ENCODE measurements at regions not wholly inside any gene's neighbourhood (a gene's known extent, or its start where the extent isn't known, plus 50 kb on each side); places are given as distances from the start of the nearest gene placed in this dataset.

DNA sequence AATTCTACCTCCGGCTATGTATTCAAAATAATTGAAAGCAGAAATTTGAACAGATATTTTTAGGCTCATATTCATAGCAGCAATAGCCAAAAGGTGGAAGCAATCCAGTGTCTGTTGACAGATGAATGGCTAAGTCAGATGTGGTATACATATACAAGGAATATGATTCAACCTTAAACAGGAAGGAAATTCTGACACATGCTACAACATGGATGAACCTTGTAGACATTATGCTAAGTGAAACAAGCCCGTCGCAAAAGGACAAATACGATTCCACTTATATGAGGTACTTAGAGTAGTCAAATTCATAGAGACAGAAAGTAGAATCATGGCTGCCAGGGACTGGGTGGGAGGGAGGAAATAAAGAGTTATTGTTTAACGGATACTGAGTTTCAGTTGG, 331.6 kb downstream of the PCNX1 start:
- in situ Hi-C loops (cut with MboI; ENCODE audit: low pct_ligation_motif_present in 1 of 4, low pct_unique_long_range_greater_than_20kb in 1 of 4, low sequenced_read_pairs in 3 of 4): no loop called here
- intact Hi-C loops (cut with DNase I; ENCODE audit: low total_unique reads): no loop called here
- Histone ChIP-seq H3K9me3 (no peaks in the 10 kb centered on the region), H3K27ac (no peak overlapping the region), H3K4me1 (peaks cover 0 to 8% (median 2%) of the 10 kb centered on the region in 4 donors), H3K4me3 (no peak overlapping the region), H3K36me3 (no peaks in the 10 kb centered on the region), H3K27me3 (no peaks in the 10 kb centered on the region)
- DNase-seq: no peak
- WGBS, 2 donors (ENCODE audit: low coverage in 1 of 2): 75 to 91% methylated on average over 5 of the region's 5 CpGs
- TF ChIP-seq EP300 (IDR thresholded peaks at IDR 0.05; ENCODE audit: low read depth) (no peak), POLR2AphosphoS5 (IDR thresholded peaks at IDR 0.05) (no peak), POLR2A (IDR thresholded peaks at IDR 0.05) (no peak)
- TF ChIP-seq, protein P1, sequence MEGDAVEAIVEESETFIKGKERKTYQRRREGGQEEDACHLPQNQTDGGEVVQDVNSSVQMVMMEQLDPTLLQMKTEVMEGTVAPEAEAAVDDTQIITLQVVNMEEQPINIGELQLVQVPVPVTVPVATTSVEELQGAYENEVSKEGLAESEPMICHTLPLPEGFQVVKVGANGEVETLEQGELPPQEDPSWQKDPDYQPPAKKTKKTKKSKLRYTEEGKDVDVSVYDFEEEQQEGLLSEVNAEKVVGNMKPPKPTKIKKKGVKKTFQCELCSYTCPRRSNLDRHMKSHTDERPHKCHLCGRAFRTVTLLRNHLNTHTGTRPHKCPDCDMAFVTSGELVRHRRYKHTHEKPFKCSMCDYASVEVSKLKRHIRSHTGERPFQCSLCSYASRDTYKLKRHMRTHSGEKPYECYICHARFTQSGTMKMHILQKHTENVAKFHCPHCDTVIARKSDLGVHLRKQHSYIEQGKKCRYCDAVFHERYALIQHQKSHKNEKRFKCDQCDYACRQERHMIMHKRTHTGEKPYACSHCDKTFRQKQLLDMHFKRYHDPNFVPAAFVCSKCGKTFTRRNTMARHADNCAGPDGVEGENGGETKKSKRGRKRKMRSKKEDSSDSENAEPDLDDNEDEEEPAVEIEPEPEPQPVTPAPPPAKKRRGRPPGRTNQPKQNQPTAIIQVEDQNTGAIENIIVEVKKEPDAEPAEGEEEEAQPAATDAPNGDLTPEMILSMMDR (IDR thresholded peaks at IDR 0.05): no peak

DNA sequence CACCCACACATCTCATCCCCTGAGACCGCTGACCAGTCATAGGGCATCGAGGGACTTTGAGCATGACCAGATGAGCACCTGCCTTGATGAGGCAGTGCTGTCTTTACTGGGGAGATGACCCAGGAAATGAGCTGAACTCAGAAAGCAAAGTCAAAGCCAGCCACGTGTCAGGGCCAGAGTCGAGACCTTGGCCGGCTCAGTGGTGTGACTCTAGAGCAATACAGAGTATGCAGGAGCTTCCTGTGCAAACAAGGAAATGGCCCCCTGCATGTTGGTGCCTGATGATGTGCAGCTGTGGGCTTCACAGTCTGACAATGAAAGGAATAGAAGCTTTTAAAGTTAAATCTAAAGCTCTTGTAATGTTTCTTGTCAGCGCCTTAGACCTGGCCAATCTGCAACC, 332.9 kb downstream of the PCNX1 start:
- H3K36me3 ChIP-seq: no peaks in the 10 kb centered on the region
- no peak overlapping the region for H3K4me3 ChIP-seq
- DNase-seq: no peak
- intact Hi-C loops (cut with DNase I; ENCODE audit: low total_unique reads): no loop called here
- WGBS, 2 donors (ENCODE audit: low coverage in 1 of 2): 84 to 94% methylated on average over 2 to 6 of the region's 6 CpGs
- no peaks in the 10 kb centered on the region for H3K9me3 ChIP-seq
- TF ChIP-seq POLR2A (IDR thresholded peaks at IDR 0.05): no peak
- TF ChIP-seq, protein P1 (IDR thresholded peaks at IDR 0.05): no peak
- TF ChIP-seq POLR2AphosphoS5 (IDR thresholded peaks at IDR 0.05): no peak
- no peak for TF ChIP-seq EP300 (IDR thresholded peaks at IDR 0.05; ENCODE audit: low read depth)
- H3K4me1 ChIP-seq: peaks cover 0 to 8% (median 2%) of the 10 kb centered on the region in 4 donors
- H3K27ac ChIP-seq: no peak overlapping the region
- in situ Hi-C loops (cut with MboI; ENCODE audit: low pct_ligation_motif_present in 1 of 4, low pct_unique_long_range_greater_than_20kb in 1 of 4, low sequenced_read_pairs in 3 of 4): no loop called here
- no peaks in the 10 kb centered on the region for H3K27me3 ChIP-seq

DNA sequence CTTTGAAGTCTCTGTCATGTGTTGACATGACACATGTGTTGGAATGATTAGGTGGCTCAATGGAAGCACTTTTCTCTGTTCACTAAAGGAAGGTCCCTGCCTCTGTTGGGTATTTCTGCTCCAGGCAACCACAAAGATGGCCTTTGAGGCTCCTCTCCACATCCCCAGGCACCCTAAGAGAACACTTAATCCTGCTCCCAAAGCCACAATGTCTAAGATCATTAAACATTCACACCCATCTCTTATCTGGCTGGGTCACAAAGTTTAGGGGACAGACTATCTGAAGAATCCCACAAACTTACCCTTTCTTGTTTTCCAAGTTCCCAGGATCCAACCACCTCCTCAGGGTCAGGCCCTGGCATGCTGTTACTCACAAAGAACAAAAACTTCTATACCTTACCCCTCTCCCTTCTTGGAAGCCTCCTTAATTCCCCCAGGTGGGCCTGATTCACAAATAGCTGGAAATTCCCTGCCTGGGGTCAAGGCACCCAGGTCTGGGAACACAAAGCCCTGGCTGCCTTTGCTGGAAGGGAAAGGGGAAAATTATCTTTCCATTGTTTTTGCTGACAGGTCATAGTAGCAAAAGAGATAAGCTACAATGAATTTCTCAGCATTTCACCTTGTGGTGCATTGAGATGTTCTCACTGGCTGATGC, 333.7 kb downstream of the PCNX1 start:
- H3K36me3 ChIP-seq: no peaks in the 10 kb centered on the region
- in situ Hi-C loops (cut with MboI; ENCODE audit: low pct_ligation_motif_present in 1 of 4, low pct_unique_long_range_greater_than_20kb in 1 of 4, low sequenced_read_pairs in 3 of 4): no loop called here
- H3K4me3 ChIP-seq: no peak overlapping the region
- TF ChIP-seq EP300 (IDR thresholded peaks at IDR 0.05; ENCODE audit: low read depth) (no peak), POLR2AphosphoS5 (IDR thresholded peaks at IDR 0.05) (no peak), POLR2A (IDR thresholded peaks at IDR 0.05) (no peak)
- TF ChIP-seq, protein P1 (IDR thresholded peaks at IDR 0.05): no peak
- no peaks in the 10 kb centered on the region for H3K9me3 ChIP-seq
- no peak overlapping the region for H3K27ac ChIP-seq
- intact Hi-C loops (cut with DNase I; ENCODE audit: low total_unique reads): no loop called here
- no peaks in the 10 kb centered on the region for H3K27me3 ChIP-seq
- DNase-seq: no peak
- peaks cover 0 to 8% (median 2%) of the 10 kb centered on the region in 4 donors for H3K4me1 ChIP-seq

DNA sequence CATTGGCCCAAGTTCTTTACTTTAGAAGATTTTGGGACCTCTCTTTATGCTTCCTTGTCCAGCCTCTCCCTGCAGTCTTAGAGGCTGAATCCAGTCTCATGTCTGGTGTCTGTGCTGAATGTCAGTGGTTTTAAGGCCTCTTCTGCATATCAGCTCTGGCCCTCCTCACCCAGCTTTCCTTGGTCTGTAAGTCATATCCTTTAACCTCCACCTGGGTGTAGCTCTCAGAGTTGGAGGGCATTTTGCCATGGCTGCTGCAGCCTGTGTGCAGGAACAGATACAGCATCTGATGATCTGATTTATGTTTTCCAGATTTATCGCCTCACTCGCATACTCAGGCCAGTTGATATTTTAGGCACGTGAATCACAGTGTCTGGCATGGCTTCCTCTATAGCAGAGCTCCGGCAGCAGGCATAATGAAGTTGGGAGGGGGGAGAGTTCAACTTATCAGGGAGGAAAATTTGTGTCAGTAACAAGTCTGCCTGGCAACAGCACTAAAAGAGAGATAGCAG, 335.0 kb downstream of the PCNX1 start:
- H3K36me3 ChIP-seq: no peaks in the 10 kb centered on the region
- no peak overlapping the region for H3K27ac ChIP-seq
- H3K4me3 ChIP-seq: no peak overlapping the region
- TF ChIP-seq EP300 (IDR thresholded peaks at IDR 0.05; ENCODE audit: low read depth) (no peak), POLR2A (IDR thresholded peaks at IDR 0.05) (no peak), POLR2AphosphoS5 (IDR thresholded peaks at IDR 0.05) (no peak)
- TF ChIP-seq, protein P1 (IDR thresholded peaks at IDR 0.05): no peak
- H3K4me1 ChIP-seq: peaks cover 0 to 8% (median 2%) of the 10 kb centered on the region in 4 donors
- 42 to 71% methylated on average over 2 to 4 of the region's 4 CpGs for WGBS, 2 donors (ENCODE audit: low coverage in 1 of 2)
- H3K27me3 ChIP-seq: no peaks in the 10 kb centered on the region
- DNase-seq: no peak
- intact Hi-C loops (cut with DNase I; ENCODE audit: low total_unique reads): no loop called here
- H3K9me3 ChIP-seq: no peaks in the 10 kb centered on the region
- in situ Hi-C loops (cut with MboI; ENCODE audit: low pct_ligation_motif_present in 1 of 4, low pct_unique_long_range_greater_than_20kb in 1 of 4, low sequenced_read_pairs in 3 of 4): no loop called here

Measured in transverse colon (tissue), 4 donors.